ENCODE measurements at regions not wholly inside any gene's neighbourhood (a gene's known extent, or its start where the extent isn't known, plus 50 kb on each side); places are given as distances from the start of the nearest gene placed in this dataset.

GRCh38 chr4:57774171-57774570 is 664.0 kb upstream of the IGFBP7 start:
- TF ChIP-seq CTCF (IDR thresholded peaks at IDR 0.05) (no peak), REST (IDR thresholded peaks at IDR 0.05; ENCODE audit: insufficient read depth in 1 of 2, low read depth in 2 of 2, low read length in 1 of 2) (no peak), POLR2AphosphoS5 (IDR thresholded peaks at IDR 0.05; ENCODE audit: low read depth, low read length) (no peak)
